T-cell (primary cell): ENCODE measurements at regions not wholly inside any gene's neighbourhood (a gene's known extent, or its start where the extent isn't known, plus 50 kb on each side); places are given as distances from the start of the nearest gene placed in this dataset.

Experiments
- ATAC-seq, 4 experiments: fragments of 200-7000 bp in 3 of 4; fragments of 150-1000 bp in 1 of 4; cut with Tn5 transposase; replicated peaks in 1 of 4; 1 replicate in 3 of 4; 2 replicates in 1 of 4; pipeline ENCODE4 v1.10.0; 2021; ENCODE audit warnings: moderate library complexity in 3 of 4, mild to moderate bottlenecking in 2 of 4, moderate number of reproducible peaks in 1 of 4
- CTCF ChIA-PET, 2 donors: fragments of 300-600 bp; sonication (Branson Sonifier 250); formaldehyde crosslinking; loops; one replicate each; lab custom pipeline; 2022; ENCODE audit warnings: antibody characterized with exemption in 2 of 2; lab: Charles Lee
- POLR2A ChIA-PET, 2 donors: fragments of 300-600 bp; sonication (Branson Sonifier 250); formaldehyde crosslinking; loops; one replicate each; lab custom pipeline; 2022; ENCODE audit warnings: antibody characterized with exemption in 2 of 2; lab: Charles Lee
- DNase-seq, 35 experiments: peaks; one replicate each; pipeline versions ENCODE4 v3.0.0 to v3.0.0-alpha.2; 2013 to 2023
- H3K27ac ChIP-seq: one replicate; pipeline ENCODE4 v1.5.1; 2013; ENCODE audit warnings: low read length
- H3K27me3 ChIP-seq, 2 experiments: replicated peaks in 1 of 2; 1 replicate in 1 of 2; 2 replicates in 1 of 2; pipeline versions ENCODE4 v1.6.1 to v1.7.0; 2013; ENCODE audit warnings: low read length in 1 of 2, mixed read lengths in 1 of 2; ENCODE audit not compliant: control insufficient read depth in 2 of 2, insufficient read depth in 2 of 2; ENCODE audit errors: extremely low read depth in 1 of 2
- H3K36me3 ChIP-seq, 2 donors: 1 replicate in 1 of 2; 2 replicates in 1 of 2; pipeline versions ENCODE4 v1.6.1 to v1.7.0; 2013; ENCODE audit warnings: low read length in 1 of 2; ENCODE audit not compliant: control insufficient read depth in 2 of 2, insufficient read depth in 1 of 2; ENCODE audit errors: extremely low read depth in 1 of 2
- H3K4me1 ChIP-seq, 2 experiments: 1 replicate in 1 of 2; 2 replicates in 1 of 2; pipeline versions ENCODE4 v1.6.1 to v1.7.0; 2013; ENCODE audit warnings: low read length in 2 of 2, mixed read lengths in 1 of 2; ENCODE audit not compliant: insufficient read depth in 2 of 2, control insufficient read depth in 1 of 2; ENCODE audit errors: extremely low read depth in 1 of 2
- H3K4me3 ChIP-seq, 2 donors: 1 replicate in 1 of 2; 2 replicates in 1 of 2; pipeline versions ENCODE4 v1.5.1 to v1.7.0; 2013; ENCODE audit warnings: mild to moderate bottlenecking in 2 of 2, low read length in 1 of 2, moderate library complexity in 1 of 2; ENCODE audit not compliant: control insufficient read depth in 1 of 2; ENCODE audit errors: extremely low read depth in 1 of 2
- H3K9me3 ChIP-seq: 2 replicates; pipeline ENCODE4 v1.7.0; 2013
- H3K27ac Mint-ChIP-seq, 2 donors: one replicate each; pipeline ENCODE4 v1.8.0; 2020 to 2021; ENCODE audit warnings: mild to moderate bottlenecking in 2 of 2, mixed read lengths in 2 of 2
- H3K27me3 Mint-ChIP-seq, 2 donors: one replicate each; pipeline ENCODE4 v1.8.0; 2021 to 2022; ENCODE audit warnings: mixed read lengths in 2 of 2
- H3K36me3 Mint-ChIP-seq: one replicate; pipeline ENCODE4 v1.8.0; 2021; ENCODE audit warnings: mixed read lengths
- H3K4me1 Mint-ChIP-seq, 3 donors: one replicate each; pipeline ENCODE4 v1.8.0; 2020 to 2022; ENCODE audit warnings: mixed read lengths in 3 of 3, mild to moderate bottlenecking in 1 of 3
- H3K4me3 Mint-ChIP-seq, 3 donors: one replicate each; pipeline ENCODE4 v1.8.0; 2020 to 2022; ENCODE audit warnings: mild to moderate bottlenecking in 3 of 3, mixed read lengths in 3 of 3, moderate library complexity in 3 of 3
- H3K9me3 Mint-ChIP-seq, 3 donors: one replicate each; pipeline ENCODE4 v1.8.0; 2020 to 2022; ENCODE audit warnings: mixed read lengths in 3 of 3
- WGBS: methylation state at CpG from one replicate; pipeline ENCODE4 v1.1.5; 2013; ENCODE audit warnings: missing lambda C conversion rate; ENCODE audit not compliant: insufficient coverage; 5-methylcytosine and 5-hydroxymethylcytosine counted together

GRCh38 chr6:19554356-19555225, 282.6 kb upstream of the ID4 start:
- CTCF ChIA-PET, result no interaction called here
- no peak overlapping the region for H3K27ac ChIP-seq
- no peaks in the 10 kb centered on the region for H3K27me3 ChIP-seq
- Mint-ChIP-seq H3K4me3 (no peak overlapping the region), H3K36me3 (no peaks in the 10 kb centered on the region), H3K27me3 (no peaks in the 10 kb centered on the region), H3K27ac (no peak overlapping the region), H3K9me3 (peaks cover 6 to 22% (median 14%) of the 10 kb centered on the region in 3 donors), H3K4me1 (no peaks in the 10 kb centered on the region)
- ATAC-seq (no peak), DNase-seq (no peak)
- no peaks in the 10 kb centered on the region for H3K9me3 ChIP-seq
- WGBS, result 80% methylated on average over 6 of the region's 9 CpGs
- no peaks in the 10 kb centered on the region for H3K4me1 ChIP-seq
- no peak overlapping the region for H3K4me3 ChIP-seq
- no peaks in the 10 kb centered on the region for H3K36me3 ChIP-seq
- POLR2A ChIA-PET, result no interaction called here

GRCh38 chr6:19557191-19557590, 280.0 kb upstream of the ID4 start:
- no peaks in the 10 kb centered on the region for H3K27me3 ChIP-seq
- ChIA-PET POLR2A (no interaction called here), CTCF (no interaction called here)
- no peaks in the 10 kb centered on the region for H3K4me1 Mint-ChIP-seq
- H3K27me3 Mint-ChIP-seq, result no peaks in the 10 kb centered on the region
- H3K36me3 Mint-ChIP-seq, result no peaks in the 10 kb centered on the region
- no peaks in the 10 kb centered on the region for H3K4me1 ChIP-seq
- no peak overlapping the region for H3K4me3 ChIP-seq
- H3K36me3 ChIP-seq, result no peaks in the 10 kb centered on the region
- H3K27ac ChIP-seq, result no peak overlapping the region
- no peak overlapping the region for H3K27ac Mint-ChIP-seq
- peaks cover 4 to 26% (median 14%) of the 10 kb centered on the region in 3 donors for H3K9me3 Mint-ChIP-seq
- DNase-seq (no peak), ATAC-seq (no peak)
- WGBS, result 40% methylated on average over 1 of the region's 3 CpGs
- no peaks in the 10 kb centered on the region for H3K9me3 ChIP-seq
- H3K4me3 Mint-ChIP-seq, result no peak overlapping the region

DNA sequence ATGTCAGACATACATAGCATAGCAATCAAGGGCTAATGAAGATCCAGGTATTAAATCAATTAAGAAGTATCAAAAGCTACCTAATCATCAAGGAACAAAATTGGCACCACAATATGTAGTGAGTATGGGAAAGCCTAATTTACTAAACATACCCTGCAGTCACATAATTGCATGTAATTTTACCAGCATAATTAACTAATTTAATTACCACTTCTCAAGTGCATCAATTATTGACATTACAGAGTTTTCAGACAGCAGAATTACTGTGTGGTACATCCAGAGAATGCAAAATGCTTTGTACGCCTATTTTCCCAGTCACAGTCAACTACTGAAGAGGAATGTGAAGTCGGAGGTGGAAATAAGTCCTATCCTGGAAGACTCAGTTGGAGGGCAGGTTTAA, 279.0 kb upstream of the ID4 start:
- ChIA-PET POLR2A (no interaction called here), CTCF (no interaction called here)
- 65% methylated on average over 2 of the region's 2 CpGs for WGBS
- Histone ChIP-seq H3K27ac (no peak overlapping the region), H3K27me3 (no peaks in the 10 kb centered on the region), H3K9me3 (no peaks in the 10 kb centered on the region), H3K4me1 (no peaks in the 10 kb centered on the region), H3K36me3 (no peaks in the 10 kb centered on the region), H3K4me3 (no peak overlapping the region)
- peaks cover 2 to 19% (median 14%) of the 10 kb centered on the region in 3 donors for H3K9me3 Mint-ChIP-seq
- DNase-seq (no peak), ATAC-seq (no peak)
- no peak overlapping the region for H3K27ac Mint-ChIP-seq
- H3K36me3 Mint-ChIP-seq, result no peaks in the 10 kb centered on the region
- no peaks in the 10 kb centered on the region for H3K4me1 Mint-ChIP-seq
- H3K4me3 Mint-ChIP-seq, result no peak overlapping the region
- no peaks in the 10 kb centered on the region for H3K27me3 Mint-ChIP-seq

DNA sequence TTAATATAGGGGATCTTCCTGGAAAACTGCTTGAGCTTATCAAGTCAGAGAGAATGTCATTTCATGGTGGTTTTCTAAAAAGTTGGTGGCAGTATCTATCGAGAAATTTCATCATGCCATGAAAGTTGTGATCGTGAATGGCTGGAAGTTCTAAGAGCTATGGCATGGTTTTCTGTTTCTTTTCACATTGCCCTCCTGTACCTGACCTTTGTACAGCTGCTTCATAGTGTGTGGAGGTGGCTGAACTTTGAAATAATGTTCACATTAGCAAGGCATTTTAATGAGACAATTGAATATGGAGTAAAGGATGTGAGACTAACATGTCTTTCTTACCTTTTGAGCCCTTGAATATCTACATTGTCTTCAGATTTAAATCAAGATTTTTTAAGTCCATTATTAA, 278.2 kb upstream of the ID4 start:
- WGBS, result 89% methylated on average over 2 of the region's 2 CpGs
- CTCF ChIA-PET, result no interaction called here
- Histone ChIP-seq H3K4me1 (no peaks in the 10 kb centered on the region), H3K4me3 (no peak overlapping the region), H3K27me3 (no peaks in the 10 kb centered on the region), H3K36me3 (no peaks in the 10 kb centered on the region), H3K27ac (no peak overlapping the region), H3K9me3 (no peaks in the 10 kb centered on the region)
- Mint-ChIP-seq H3K36me3 (no peaks in the 10 kb centered on the region), H3K4me1 (no peaks in the 10 kb centered on the region), H3K27ac (no peak overlapping the region), H3K27me3 (no peaks in the 10 kb centered on the region), H3K9me3 (peaks cover 2 to 18% (median 14%) of the 10 kb centered on the region in 3 donors), H3K4me3 (no peak overlapping the region)
- DNase-seq (no peak), ATAC-seq (no peak)
- POLR2A ChIA-PET, result no interaction called here

GRCh38 chr6:19562468-19562867, 274.7 kb upstream of the ID4 start:
- Histone ChIP-seq H3K4me3 (no peak overlapping the region), H3K36me3 (no peaks in the 10 kb centered on the region), H3K4me1 (no peaks in the 10 kb centered on the region), H3K27me3 (no peaks in the 10 kb centered on the region), H3K27ac (no peak overlapping the region), H3K9me3 (no peaks in the 10 kb centered on the region)
- ATAC-seq (no peak), DNase-seq (no peak)
- Mint-ChIP-seq H3K4me3 (no peak overlapping the region), H3K4me1 (no peaks in the 10 kb centered on the region), H3K9me3 (peaks cover 0 to 15% (median 14%) of the 10 kb centered on the region in 3 donors), H3K36me3 (no peaks in the 10 kb centered on the region), H3K27ac (no peak overlapping the region), H3K27me3 (no peaks in the 10 kb centered on the region)
- ChIA-PET POLR2A (interaction anchor here in 1 of 2 donors (0.6 kb wide), 1 partner anchor 63 kb away, joined by 3 read pairs; no protein-coding TSS in a partner anchor), CTCF (no interaction called here)
- WGBS, result no CpG with 5 or more reads among the region's 1 CpG

- H3K4me1 ChIP-seq, result no peaks in the 10 kb centered on the region
Observed at GRCh38 chr6:19569563-19569962, 267.6 kb upstream of the ID4 start.

More at GRCh38 chr6:19569563-19569962, 267.6 kb upstream of the ID4 start:
- Mint-ChIP-seq H3K27me3 (no peaks in the 10 kb centered on the region), H3K9me3 (peaks cover 4 to 11% (median 6%) of the 10 kb centered on the region in 3 donors), H3K36me3 (no peaks in the 10 kb centered on the region), H3K4me3 (no peak overlapping the region), H3K4me1 (no peaks in the 10 kb centered on the region), H3K27ac (no peak overlapping the region)
- no peak overlapping the region for H3K27ac ChIP-seq
- WGBS, result no CpG with 5 or more reads among the region's 3 CpGs
- CTCF ChIA-PET, result no interaction called here
- H3K27me3 ChIP-seq, result no peaks in the 10 kb centered on the region
- POLR2A ChIA-PET, result no interaction called here
- no peaks in the 10 kb centered on the region for H3K9me3 ChIP-seq
- DNase-seq (no peak), ATAC-seq (no peak)
- no peak overlapping the region for H3K4me3 ChIP-seq
- H3K36me3 ChIP-seq, result no peaks in the 10 kb centered on the region
